GM21367 (cell line): ENCODE measurements at regions not wholly inside any gene's neighbourhood (a gene's known extent, or its start where the extent isn't known, plus 50 kb on each side); places are given as distances from the start of the nearest gene placed in this dataset.
A peak's percentile ranks its signal among the peaks of the same experiment; 100 is the strongest.
"Not testable (repeated sequence)": the region's sequence is repeated elsewhere in the genome, so short reads cannot be mapped to it uniquely, and the experiment has no call there.

Experiments
- ATAC-seq: cut with Tn5 transposase; IDR thresholded peaks from one replicate; pipeline ENCODE4 v1.9.1; 2021; ENCODE audit not compliant: unreplicated experiment

DNA sequence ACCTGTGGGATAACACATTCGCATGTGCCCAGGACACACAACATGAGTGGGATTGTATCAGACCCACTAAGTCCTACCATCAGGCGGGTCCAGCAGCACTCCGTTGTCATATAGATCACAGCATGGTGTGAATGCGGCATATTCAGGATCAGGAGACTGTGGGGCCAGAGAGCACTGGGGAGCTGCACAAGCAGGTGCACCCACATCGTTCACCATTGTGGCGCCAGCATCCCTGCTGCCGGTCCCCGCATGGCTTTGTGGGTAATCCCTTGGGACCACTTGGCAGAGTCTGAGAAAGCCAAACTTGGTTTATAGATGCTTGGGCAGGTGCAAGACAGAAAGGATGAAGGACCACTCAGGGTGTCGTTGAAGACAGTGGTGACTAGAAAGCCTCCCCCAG, 201.6 kb upstream of the B3GAT1 start:
- no peak for ATAC-seq

DNA sequence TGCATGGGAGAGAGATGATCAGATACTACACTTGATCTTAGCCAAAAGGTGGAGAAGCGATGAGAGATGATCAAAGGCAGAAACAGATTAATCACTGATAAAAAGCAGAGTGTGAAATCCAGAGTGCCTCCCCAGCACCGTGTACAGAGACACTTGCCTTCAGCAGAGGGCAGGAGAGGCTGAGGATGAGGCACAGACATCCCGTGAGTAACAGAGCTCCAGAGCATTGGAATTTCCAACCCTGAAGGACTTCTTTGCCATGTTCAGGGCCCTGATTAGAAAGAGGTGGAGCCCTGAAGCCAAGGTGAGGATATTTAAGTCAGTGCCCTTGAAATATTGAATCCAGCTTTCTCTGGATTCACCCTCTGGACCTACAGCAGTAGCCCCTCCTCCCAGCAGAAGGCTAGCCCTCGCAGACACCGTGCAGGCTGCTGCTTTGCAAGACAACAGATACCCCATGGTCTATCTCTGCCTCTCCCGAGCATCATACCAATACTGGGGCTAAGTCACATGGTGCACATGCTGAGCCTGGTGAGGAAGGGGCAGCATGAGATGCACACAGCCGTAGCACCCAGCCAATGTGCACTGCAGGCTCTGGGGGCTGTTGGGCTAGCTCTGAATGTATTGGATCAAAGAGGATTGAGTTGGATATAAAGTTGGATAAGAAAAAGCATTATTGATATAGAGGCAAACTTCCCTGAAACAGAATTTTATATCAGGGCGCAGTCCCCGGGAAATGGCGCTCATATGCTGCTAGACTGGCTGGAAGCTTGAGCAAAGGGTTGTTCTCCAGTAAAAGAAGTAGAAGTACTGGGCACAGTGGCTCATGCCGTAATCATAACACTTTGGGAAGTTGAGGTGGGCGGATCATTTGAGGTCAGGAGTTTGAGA, 200.3 kb upstream of the B3GAT1 start:
- ATAC-seq = no peak

DNA sequence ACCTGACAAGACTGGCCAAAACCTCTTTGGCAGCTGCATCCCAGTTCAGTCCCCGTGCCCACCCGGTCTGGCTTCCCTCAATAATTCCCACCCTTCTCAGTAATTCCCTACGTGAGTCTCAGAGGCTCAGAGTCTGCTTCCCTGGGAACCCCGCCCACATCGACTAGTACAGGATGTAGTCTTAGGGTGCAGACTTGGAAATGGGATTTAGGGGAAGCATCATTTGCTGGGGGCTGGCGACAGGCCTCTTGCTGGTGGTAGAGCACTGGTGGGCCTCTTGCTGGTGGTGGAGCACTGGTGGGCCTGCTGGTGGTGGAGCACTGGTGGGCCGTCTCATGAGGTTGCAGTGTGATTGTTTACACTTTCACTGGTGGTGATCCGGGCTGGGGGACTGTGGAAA, 199.5 kb upstream of the B3GAT1 start:
- ATAC-seq = no peak

DNA sequence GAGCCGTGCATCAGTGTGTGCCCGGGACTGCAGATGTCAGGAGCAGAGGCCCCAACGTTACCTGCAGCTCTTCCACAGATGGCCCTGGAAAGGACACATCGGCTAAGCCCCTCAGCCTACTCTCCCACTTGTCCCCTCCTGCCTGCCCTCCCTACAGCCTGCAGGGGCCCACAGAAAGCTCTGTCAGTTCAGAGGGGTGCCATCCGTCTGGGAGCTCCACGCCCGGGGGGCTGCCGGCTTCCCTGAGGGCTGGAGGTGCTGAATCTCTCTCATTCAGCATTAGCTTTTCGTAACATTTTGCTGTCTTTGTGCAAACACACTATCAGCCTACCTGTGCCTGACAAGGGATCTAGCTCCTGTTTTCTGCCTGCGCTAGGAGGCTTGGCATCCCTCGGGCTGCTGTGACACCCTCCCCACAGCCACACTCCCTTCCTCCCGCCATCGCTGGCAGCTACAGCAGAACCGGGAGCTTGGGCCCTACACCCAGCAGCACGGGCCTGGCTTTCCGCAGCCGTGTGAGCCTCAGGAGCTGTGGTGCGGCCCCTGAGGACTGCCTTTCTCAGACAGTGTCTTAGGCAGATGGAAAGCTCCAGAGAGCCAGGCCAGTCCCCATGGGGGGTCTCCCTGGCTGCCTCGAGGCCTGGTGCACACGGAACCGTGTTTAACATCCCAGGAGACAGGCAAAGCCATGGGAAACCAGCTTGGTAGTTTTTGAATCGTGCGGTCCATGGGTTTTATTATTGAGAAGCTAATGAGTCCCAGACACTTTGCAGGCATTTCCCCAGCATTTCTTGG, 198.3 kb upstream of the B3GAT1 start:
- ATAC-seq = no peak

DNA sequence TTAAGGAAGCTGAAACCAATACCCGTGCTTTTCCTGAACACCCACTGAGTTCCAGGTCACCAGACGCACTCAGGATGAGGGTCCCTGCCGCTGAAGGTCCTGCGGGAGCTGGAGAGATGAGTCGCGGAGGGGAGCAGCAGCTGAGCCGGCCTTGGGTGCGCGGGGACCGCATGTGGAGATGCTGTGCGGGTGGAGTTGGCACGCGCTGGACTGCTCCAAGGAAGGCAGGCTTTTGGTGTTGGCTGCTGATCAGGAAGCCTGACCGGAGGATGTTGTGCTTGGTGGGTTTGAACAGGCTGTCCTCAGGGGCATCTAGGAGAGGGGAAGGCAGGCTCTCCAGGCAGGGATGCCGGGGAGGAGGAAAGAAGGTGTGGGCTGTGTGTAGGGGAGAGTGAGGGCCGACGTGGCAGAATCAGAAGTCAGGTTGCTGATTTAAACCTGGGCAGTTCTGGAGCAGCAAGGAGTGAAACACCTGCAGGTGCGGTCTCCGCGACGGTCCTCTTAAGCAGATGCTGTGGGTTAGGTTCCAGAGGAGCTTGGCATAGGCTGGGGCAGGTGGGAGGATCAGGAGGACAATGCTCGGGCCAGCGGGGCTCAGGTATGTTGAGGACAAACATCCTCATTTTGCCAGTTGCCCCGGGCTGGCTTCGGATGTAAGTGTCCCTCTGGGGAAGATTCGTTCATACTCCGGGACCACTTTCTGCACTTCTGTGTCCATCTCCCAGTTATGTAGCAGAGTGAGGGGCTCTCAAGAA, 197.5 kb upstream of the B3GAT1 start:
- no peak for ATAC-seq

DNA sequence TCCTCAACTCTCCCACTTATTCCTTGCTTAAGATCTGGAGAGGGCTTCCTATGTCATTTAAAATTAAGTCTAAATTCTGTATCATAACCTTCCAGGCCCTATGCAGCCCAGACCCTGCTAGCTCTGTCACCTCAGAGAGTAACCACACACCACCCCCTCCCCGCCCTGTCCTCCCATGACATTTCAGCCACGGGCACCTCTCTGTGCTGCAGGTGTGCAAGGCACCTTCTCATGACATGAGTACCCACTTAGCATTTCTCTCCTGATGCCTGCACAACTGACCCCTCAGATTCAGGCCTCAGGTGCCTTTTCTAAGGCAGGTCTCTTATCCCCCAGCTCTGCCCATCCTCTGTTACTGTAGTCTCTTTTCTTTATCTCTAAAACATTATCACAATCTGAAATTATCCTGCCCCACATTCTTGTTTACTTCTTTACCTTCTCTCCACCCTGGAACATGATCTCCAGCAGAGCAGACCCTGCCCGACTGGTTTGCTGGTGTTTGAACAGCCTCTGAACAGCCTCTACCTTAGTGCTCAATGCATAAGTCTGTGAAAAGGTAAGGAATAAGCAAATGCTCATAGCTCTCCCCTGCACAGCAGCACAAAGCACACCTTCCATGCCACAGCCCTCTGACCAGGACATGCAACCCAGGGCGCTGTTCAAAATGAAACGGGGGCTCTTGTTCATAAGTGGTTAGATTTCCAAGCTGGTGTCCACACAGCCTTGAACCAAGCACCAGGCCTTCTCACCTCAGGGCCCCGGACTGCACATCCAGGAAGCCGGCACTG, 196.1 kb upstream of the B3GAT1 start:
- no peak for ATAC-seq

DNA sequence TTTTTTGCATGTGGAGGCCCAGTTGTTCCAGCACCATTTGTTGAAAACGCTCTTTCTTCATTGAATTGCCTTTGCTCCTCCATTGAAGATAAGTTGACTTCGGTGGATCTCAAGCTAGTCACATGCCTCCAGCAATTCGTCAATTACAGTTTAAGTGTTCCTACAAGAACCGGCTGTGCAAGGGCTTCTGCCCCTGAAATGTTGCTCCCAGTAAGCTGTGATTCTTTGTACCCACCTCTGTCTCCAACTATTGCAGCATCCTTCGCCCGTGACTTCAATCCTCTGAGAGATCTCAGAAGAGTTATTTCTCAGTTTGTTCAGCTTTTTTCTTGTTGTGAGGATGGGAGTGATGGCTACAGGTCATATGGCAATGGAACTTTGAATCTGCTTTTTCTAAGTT, 194.2 kb upstream of the B3GAT1 start:
- ATAC-seq = no peak

DNA sequence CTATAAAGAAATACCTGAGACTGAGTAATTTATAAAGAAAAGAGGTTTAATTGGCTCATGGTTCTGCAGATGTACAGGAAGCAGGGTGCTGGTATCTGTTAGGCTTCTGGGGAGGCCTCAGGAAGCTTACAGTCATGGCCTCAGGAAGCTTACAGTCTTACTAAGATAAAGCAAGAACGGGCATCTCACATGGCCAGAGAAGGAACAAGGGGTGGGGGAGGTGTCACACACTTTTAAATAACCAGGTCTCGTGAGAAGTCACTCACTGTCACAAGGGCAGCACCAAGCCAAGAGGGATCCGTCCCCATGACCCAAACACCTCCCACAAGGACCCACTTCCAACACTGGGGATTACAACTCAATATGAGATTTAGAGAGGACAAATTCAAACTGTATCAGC, 192.8 kb upstream of the B3GAT1 start:
- no peak for ATAC-seq

DNA sequence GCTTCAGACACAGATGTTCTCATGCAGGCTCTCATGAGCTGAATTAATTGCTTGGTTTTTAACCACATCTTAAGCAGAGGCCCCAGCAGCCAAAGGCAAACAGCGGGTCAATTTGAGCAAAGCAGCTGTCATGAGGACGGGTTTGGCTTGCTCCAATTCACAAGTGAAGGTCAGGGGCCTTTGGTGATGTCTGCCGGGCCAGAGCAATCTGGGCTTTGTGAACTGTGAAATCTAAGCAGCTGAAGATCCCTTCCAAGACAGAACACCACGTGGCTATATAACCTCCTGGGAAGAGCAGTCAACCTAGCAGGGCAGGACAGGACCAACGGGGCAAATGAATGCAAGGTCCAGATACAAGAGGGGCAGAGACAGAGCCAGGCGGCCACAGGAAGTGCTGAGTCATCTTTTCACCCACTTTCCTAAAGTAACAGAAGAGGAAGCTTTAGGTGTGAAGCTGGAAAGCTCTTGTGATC, 187.3 kb upstream of the B3GAT1 start:
- ATAC-seq = no peak

DNA sequence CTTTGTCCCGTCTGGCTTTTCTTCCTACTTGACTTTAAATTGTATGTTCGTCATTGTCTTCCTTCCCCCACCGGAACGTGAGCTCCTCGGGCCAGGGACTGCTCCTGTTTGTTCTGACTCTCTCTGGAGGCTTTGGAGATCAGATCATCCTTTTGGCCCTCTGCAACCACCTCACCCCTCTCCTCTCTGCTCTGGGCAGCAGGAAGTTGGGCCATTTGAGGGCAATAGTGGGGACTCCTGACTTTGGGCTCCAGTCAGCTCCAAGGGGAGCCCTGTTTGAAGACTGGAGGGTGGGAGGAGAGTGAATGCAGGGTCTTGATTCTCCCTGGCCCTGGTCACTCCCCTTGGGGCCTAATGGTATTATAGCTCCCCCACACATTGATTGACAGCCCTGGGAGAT, 186.3 kb upstream of the B3GAT1 start:
- ATAC-seq = no peak

DNA sequence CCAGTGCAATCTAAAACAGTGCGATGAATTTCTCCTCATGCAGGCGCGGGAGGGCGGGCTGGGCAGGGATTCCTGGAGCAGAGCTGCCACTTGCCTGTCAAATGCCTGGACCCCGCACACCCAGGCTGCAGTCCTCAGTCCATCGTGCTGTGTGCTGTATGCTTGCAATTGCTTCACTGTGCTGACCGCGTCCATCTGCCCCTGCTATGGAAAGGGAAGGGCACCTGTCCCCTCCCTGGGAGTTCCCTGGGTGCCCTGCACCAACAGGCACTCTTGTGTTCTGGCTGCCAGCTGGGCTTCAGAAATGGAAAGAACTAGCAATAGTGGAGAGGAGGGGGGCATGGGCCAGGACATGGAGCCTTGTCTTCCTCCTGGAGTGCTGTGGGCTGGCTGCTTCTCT, 185.4 kb upstream of the B3GAT1 start:
- no peak for ATAC-seq

DNA sequence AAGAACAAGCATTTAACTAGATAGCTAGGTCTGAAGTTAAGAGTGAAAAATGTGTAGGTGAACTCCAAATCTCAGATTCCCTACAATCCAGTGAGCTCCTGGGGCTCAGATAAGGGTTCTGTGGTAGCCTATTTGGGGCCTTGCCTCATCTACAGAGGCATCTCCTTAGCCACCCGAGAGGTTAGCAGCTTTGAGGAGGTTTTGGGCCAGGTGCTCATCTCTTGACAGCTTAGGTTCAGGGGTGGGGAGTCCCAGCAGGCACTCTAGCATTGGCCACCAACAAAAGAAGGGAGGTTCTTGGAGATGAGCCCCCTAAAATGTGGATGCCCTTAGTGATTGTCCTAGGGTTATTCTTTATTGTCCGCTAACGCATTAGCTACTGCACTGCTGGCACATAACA, 184.4 kb upstream of the B3GAT1 start:
- ATAC-seq = no peak

DNA sequence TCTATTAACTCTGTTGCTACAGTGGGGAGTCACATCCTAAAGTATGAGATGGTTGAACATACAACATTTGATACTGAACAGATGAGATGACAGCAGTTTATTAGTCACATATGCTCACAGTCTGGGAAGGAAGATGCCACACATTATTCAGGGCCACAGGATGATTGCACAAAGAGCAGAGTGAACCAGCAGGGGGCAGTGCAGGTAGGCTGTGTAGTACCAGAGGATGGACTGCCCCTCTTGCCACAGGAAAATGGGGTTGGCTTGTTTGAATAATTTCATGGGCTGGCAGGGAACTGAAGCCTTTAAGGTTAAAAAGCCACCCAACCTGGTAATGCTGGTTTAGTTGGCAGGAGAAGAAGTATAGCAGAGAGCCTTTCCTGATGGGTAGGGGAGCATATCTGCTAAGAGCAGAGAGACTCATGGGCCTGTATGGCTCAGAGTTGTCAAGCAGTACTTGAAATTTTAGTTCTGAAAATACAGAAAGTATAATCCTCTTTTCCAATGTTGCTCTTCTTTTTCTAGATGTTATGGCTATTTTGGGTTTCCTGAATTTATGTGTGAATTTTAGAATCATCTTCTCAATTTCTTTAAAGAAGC, 180.4 kb upstream of the B3GAT1 start:
- ATAC-seq = peak; percentile 77

DNA sequence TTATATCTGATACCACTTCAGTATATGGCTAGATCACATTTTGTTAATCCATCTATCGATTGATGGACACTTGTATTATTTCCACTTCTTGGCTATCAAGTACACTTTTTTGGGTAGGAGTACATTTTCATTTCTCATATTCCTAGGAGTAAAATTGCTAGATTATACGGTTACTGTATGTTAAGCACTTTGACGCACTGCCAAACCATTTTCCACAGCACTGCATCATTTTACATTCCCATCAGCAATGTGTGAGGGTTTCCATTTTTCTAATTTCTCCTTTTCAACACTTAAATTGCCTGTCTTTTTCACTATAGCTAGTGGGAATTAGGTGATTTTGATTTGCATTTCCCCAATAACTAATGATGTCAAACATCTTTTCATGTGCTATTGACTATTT, 179.3 kb upstream of the B3GAT1 start:
- ATAC-seq = no peak

DNA sequence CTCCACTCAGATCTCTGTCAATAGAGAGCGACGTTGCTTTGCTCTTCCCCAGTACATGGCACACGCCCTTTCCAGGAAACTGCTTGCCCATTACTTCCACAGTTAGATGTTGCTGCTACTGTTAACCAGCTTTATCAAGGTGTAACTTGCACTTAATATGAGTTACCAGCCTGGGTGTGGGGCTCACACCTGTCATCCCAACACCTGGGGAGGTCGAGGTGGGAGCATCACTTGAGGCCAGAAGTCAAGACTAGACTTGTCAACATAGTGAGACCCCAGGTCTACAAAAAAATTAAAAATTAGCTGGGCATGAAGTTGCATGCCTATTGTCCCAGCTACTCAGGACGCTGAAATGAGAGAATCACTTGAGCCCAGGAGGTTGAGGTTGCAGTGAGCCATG, 177.1 kb upstream of the B3GAT1 start:
- ATAC-seq = no peak

DNA sequence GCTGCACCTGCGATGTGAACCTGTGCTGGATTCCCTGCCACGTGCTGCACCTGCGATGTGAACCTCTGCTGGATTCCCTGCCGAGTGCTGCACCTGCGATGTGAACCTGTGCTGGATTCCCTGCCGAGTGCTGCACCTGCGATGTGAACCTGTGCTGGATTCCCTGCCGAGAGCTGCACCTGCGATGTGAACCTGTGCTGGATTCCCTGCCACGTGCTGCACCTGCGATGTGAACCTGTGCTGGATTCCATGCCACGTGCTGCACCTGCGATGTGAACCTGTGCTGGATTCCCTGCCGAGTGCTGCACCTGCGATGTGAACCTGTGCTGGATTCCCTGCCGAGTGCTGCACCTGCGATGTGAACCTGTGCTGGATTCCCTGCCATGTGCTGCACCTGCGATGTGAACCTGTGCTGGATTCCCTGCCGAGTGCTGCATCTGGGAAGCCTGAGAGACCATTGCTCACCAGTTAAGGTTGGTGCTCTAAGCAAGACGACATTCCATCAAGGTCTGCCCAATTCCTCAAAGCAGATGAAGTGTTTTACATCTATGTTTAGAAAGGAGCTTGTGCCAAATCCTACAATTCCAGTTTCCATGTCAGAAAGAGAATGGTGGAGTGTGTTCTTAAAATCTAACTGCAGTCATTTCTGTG, 176.5 kb upstream of the B3GAT1 start:
- ATAC-seq = not testable (repeated sequence)

DNA sequence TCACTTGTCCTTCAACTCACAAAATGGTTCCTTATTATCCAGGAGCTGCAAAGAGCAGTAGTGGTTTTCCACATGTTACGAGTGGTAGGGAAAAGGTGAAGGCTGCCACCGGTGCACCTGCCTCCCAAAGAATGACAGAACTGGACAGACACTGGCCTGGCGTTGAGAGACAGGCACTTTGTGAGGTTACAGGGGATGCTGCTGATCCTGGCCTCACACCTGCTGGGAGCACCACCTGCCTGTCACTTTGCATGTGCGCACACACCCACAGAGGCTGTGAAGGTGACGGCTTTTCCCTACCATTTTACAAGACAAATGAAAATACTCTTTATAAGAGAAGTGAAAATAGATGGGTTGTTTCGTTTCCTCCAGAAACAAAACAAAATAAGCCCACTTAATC, 175.3 kb upstream of the B3GAT1 start:
- ATAC-seq = no peak

DNA sequence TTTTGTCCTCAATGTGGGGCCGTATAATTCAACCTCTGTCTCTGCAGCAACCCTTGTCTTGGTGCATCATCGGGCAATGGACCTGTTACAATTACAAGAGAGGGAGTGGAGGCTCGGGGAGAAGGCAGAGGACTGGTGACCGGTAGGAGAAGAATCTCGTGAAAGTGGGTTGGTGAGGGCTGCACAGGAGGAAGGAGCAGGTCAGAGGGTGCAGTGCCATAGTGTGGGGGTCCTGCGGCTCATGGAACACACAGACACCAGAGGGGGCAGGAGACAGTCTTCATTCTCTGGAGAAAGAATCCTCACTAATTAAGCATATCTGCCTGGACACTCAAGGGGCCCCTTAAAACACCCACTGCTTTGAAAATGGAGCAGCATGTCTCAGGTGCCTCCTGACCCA, 174.7 kb upstream of the B3GAT1 start:
- ATAC-seq = no peak

DNA sequence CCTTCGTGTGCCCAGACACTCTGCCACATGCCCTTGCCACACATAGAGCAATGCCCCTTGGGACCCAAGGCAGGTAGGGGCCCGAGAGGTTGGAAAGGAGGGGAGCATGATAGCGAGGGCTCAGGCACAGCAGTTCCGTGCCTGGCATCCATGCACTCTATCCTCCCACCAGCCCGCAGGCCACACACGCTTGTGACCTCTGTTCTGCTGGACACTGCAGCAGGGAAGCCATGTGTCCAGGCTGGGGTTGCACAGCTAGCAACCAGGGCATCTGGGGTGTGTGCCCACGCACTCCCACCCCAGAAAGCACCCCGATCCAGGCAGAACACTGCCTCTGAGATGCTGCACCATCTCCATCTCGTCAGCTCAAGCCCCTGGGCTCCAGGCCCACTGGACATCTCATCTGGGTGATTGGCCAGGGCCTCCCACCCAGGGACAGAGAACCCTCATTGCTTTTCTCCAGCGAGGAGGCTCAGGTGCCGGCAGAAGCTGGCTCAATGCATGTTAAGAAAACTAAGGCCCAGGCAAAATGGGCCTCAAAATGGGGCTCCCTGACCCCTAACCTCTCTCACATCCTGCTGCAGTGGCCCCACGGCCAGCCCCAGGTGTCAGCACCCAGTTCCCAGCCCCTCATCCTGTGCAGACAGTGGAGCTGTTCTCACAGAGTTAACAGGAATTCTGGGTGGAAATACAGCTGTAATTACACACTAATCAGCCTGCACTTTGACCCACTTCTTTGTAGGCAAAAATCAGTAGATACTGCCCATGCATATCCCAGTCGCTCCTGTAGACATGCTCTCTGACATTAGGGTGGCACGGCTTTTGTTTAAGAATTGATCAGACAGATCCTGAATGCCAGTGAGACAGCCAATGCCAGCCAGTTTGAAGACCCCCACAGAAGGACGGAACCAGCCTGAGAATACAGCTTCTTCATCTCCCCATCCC, 173.9 kb upstream of the B3GAT1 start:
- no peak for ATAC-seq
